ENCODE measurements at regions not wholly inside any gene's neighbourhood (a gene's known extent, or its start where the extent isn't known, plus 50 kb on each side); places are given as distances from the start of the nearest gene placed in this dataset.

GRCh38 chr11:70810681-70811080, 412.4 kb downstream of the CTTN start:
- DNase-seq = no peak

GRCh38 chr11:70811483-70811882, 413.2 kb downstream of the CTTN start:
- no peak for DNase-seq

- DNase-seq = no peak
These were observed 413.6 kb downstream of the CTTN start for GRCh38 chr11:70811915-70812314.

GRCh38 chr11:70812472-70812871, 414.1 kb downstream of the CTTN start:
- no peak for DNase-seq

GRCh38 chr11:70813651-70814050, 415.3 kb downstream of the CTTN start:
- DNase-seq = no peak

- no peak for DNase-seq
These were observed 417.1 kb downstream of the CTTN start for GRCh38 chr11:70815485-70815832.

- DNase-seq = no peak
These were observed 417.9 kb downstream of the CTTN start for GRCh38 chr11:70816156-70816678.

GRCh38 chr11:70818351-70818750, 420.0 kb downstream of the CTTN start:
- no peak for DNase-seq

GRCh38 chr11:70819022-70819421, 420.7 kb downstream of the CTTN start:
- DNase-seq = no peak

GRCh38 chr11:70820311-70820710, 422.0 kb downstream of the CTTN start:
- DNase-seq = no peak

- no peak for DNase-seq
These were observed 422.4 kb downstream of the CTTN start for GRCh38 chr11:70820712-70821111.

- DNase-seq = no peak
These were observed 425.4 kb downstream of the CTTN start for GRCh38 chr11:70823771-70824170.

- DNase-seq = no peak
These were observed 426.4 kb downstream of the CTTN start for GRCh38 chr11:70824605-70825245.

GRCh38 chr11:70825893-70826540, 426.4 kb downstream of the SHANK2 start:
- no peak for DNase-seq

- no peak for DNase-seq
These were observed 425.6 kb downstream of the SHANK2 start for GRCh38 chr11:70826541-70827335.

GRCh38 chr11:70828593-70829082, 423.7 kb downstream of the SHANK2 start:
- DNase-seq = no peak

- no peak for DNase-seq
These were observed 423.1 kb downstream of the SHANK2 start for GRCh38 chr11:70829134-70829885.

GRCh38 chr11:70829886-70830272, 422.5 kb downstream of the SHANK2 start:
- DNase-seq = no peak

- no peak for DNase-seq
These were observed 419.4 kb downstream of the SHANK2 start for GRCh38 chr11:70833011-70833410.

- no peak for DNase-seq
These were observed 418.8 kb downstream of the SHANK2 start for GRCh38 chr11:70833554-70833953.

- no peak for DNase-seq
These were observed 418.0 kb downstream of the SHANK2 start for GRCh38 chr11:70834277-70834940.

GRCh38 chr11:70834984-70835560, 417.3 kb downstream of the SHANK2 start:
- no peak for DNase-seq
